ENCODE measurements at regions not wholly inside any gene's neighbourhood (a gene's known extent, or its start where the extent isn't known, plus 50 kb on each side); places are given as distances from the start of the nearest gene placed in this dataset.

- BruUV-seq (replicated peaks): no TSS peak
- Histone ChIP-seq H3K4me3 (replicated peaks in 1 of 3; ENCODE audit: insufficient read depth in 1 of 3, low read depth in 1 of 3, low read length in 3 of 3) (no peak overlapping the region), H3K27me3 (ENCODE audit: control insufficient read depth in 2 of 2, insufficient read depth in 2 of 2, low read length in 2 of 2) (no peaks in the 10 kb centered on the region), H3K9me3 (replicated peaks; ENCODE audit: control insufficient read depth, insufficient read depth, low read length) (peaks cover 2% of the 10 kb centered on the region), H3K4me2 (ENCODE audit: insufficient read depth, low read length) (no peak overlapping the region), H4K20me1 (replicated peaks; ENCODE audit: control insufficient read depth, extremely low read depth, insufficient read depth, low read length) (no peaks in the 10 kb centered on the region), H3K4me1 (ENCODE audit: control insufficient read depth, extremely low read depth, insufficient read depth, low read length) (no peaks in the 10 kb centered on the region), H3K27ac (ENCODE audit: insufficient read depth, low read depth, low read length) (no peak overlapping the region), H3K9ac (replicated peaks; ENCODE audit: extremely low read depth, insufficient read depth, low read length) (no peak overlapping the region), H3K9me1 (replicated peaks; ENCODE audit: control insufficient read depth, extremely low read depth, insufficient read depth, low read length) (no peaks in the 10 kb centered on the region), H2AFZ (ENCODE audit: low read depth, low read length) (no peak overlapping the region), H3K79me2 (ENCODE audit: control insufficient read depth, insufficient read depth, low read length) (no peaks in the 10 kb centered on the region), H3K36me3 (ENCODE audit: control insufficient read depth in 2 of 2, extremely low read depth in 1 of 2, insufficient read depth in 2 of 2, low read length in 2 of 2) (no peaks in the 10 kb centered on the region)
- ChIA-PET CTCF (no interaction called here), POLR2A (no interaction called here)
- no peak for TF ChIP-seq POLR2AphosphoS5 (IDR thresholded peaks at IDR 0.05; ENCODE audit: insufficient read depth, low read depth, low read length)
- TF ChIP-seq GATA2 (IDR thresholded peaks at IDR 0.05; ENCODE audit: insufficient read depth, insufficient read length, low read depth, low read length): no peak
- TF ChIP-seq FOS (IDR thresholded peaks at IDR 0.05; ENCODE audit: borderline replicate concordance, insufficient read depth, low read length): no peak
- no peak for TF ChIP-seq POLR2A (IDR thresholded peaks at IDR 0.05; ENCODE audit: low read depth, low read length)
- TF ChIP-seq JUN (IDR thresholded peaks at IDR 0.05; ENCODE audit: borderline replicate concordance, insufficient read depth, insufficient read length, low read depth): no peak
- no peak for TF ChIP-seq MAX (IDR thresholded peaks at IDR 0.05; ENCODE audit: insufficient read depth, insufficient read length)
- no peak for TF ChIP-seq MYC (IDR thresholded peaks at IDR 0.05; ENCODE audit: low read depth, low read length)
- no peak for TF ChIP-seq CTCF (IDR thresholded peaks at IDR 0.05; ENCODE audit: extremely low read depth in 1 of 2, insufficient read depth in 1 of 2, low read depth in 1 of 2, low read length in 2 of 2)
- TF ChIP-seq EZH2 (IDR thresholded peaks at IDR 0.05; ENCODE audit: borderline replicate concordance, low read depth, low read length, severe bottlenecking): no peak
- no peak for FAIRE-seq
- no peak for DNase-seq (ENCODE audit: low read depth, low spot score)
- intact Hi-C loops (cut with micrococcal nuclease) (no loop called here), dilution Hi-C loops (cut with MboI; ENCODE audit: extremely low pct_ligation_motif_present, low sequenced_read_pairs) (no loop called here)
Observed at GRCh38 chr6:67493682-67494081, 1141.4 kb upstream of the ADGRB3 start.

Measured in endothelial cell of umbilical vein (primary cell).